Prostate gland (tissue), 2 donors: ENCODE measurements at regions not wholly inside any gene's neighbourhood (a gene's known extent, or its start where the extent isn't known, plus 50 kb on each side); places are given as distances from the start of the nearest gene placed in this dataset.

Experiments
- POLR2A ChIP-seq: fragments of 450-650 bp; IDR thresholded peaks from one replicate; pipeline ENCODE4 v1.6.1; 2016; ENCODE audit warnings: antibody characterized with exemption, mild to moderate bottlenecking
- TF ChIP-seq, protein P1 (sequence below), 4 experiments: fragments of 200-600 bp in 2 of 4; fragments of 450-650 bp in 2 of 4; sonication (generic) in 2 of 4; IDR thresholded peaks; 1 replicate in 3 of 4; 2 replicates in 1 of 4; pipeline ENCODE4 v1.5.1; 2016 to 2019; ENCODE audit warnings: antibody characterized with exemption in 4 of 4, mild to moderate bottlenecking in 2 of 4, moderate library complexity in 2 of 4

DNA sequence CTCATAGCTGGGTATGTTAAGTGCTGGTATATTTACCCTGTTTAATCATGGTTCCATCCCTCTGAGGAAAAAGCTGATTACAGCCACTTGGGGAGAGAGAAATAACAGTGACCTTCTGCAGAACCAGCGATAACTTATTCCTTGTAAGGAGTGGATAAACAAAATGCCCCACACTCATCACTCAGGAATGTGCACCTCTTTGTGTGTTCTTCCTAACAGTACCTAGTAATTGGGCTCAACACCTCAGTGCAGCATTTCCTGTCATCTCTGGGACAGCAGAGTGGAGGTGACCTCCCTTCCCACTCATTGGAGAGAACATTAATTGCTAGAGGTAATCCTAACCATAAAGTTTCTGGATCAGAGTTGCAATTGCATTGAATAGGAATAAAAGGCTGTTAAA lies 112.5 kb upstream of the F3 start:
- TF ChIP-seq, protein P1, sequence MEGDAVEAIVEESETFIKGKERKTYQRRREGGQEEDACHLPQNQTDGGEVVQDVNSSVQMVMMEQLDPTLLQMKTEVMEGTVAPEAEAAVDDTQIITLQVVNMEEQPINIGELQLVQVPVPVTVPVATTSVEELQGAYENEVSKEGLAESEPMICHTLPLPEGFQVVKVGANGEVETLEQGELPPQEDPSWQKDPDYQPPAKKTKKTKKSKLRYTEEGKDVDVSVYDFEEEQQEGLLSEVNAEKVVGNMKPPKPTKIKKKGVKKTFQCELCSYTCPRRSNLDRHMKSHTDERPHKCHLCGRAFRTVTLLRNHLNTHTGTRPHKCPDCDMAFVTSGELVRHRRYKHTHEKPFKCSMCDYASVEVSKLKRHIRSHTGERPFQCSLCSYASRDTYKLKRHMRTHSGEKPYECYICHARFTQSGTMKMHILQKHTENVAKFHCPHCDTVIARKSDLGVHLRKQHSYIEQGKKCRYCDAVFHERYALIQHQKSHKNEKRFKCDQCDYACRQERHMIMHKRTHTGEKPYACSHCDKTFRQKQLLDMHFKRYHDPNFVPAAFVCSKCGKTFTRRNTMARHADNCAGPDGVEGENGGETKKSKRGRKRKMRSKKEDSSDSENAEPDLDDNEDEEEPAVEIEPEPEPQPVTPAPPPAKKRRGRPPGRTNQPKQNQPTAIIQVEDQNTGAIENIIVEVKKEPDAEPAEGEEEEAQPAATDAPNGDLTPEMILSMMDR (IDR thresholded peaks at IDR 0.05) = no peak
- TF ChIP-seq POLR2A = no peak
